HepG2 (cell line): ENCODE measurements at regions not wholly inside any gene's neighbourhood (a gene's known extent, or its start where the extent isn't known, plus 50 kb on each side); places are given as distances from the start of the nearest gene placed in this dataset.

ENCODE experiments used
- ATAC-seq: fragments of 200-7000 bp; cut with Tn5 transposase; 3 replicates; pipeline ENCODE4 v1.9.1; 2020; ENCODE audit warnings: mild to moderate bottlenecking, moderate library complexity
- BruUV-seq: library from RNA; stranded (reverse); fragments of 400-500 nt; replicated peaks from 2 replicates; lab custom pipeline; 2021; lab: Mats Ljungman, UMichigan
- CTCF ChIA-PET: fragments of 300-600 bp; formaldehyde crosslinking; extraction: SDS; loops from one replicate; lab custom pipeline; 2021; ENCODE audit warnings: low total read pairs, inconsistent platforms, low intra/inter-chr PET ratio; lab: Yijun Ruan, JAX
- POLR2A ChIA-PET: fragments of 350-600 bp; sonication (Branson Sonifier 250); formaldehyde crosslinking; loops from one replicate; lab custom pipeline; 2020; ENCODE audit warnings: antibody characterized with exemption, inconsistent platforms; lab: Yijun Ruan, JAX
- DNase-seq: peaks from one replicate; pipeline ENCODE4 v3.0.0-alpha.2; 2015; ENCODE audit warnings: low spot score
- FAIRE-seq: peaks from 3 replicates; lab custom pipeline; 2011; peaks lifted over from hg19 to GRCh38; lab: Jason Lieb, UNC
- H2AFZ ChIP-seq: one replicate; pipeline ENCODE4 v1.6.1; 2011; ENCODE audit warnings: low read length, inconsistent platforms
- H3K27ac ChIP-seq: fragments of 300-600 bp; 3 replicates; pipeline ENCODE4 v1.8.0; 2011; ENCODE audit warnings: mixed run types, mild to moderate bottlenecking, mixed read lengths, low read length, inconsistent platforms; ENCODE audit not compliant: insufficient read depth; ENCODE audit errors: extremely low read length
- H3K27me3 ChIP-seq, 2 experiments: fragments of 200-600 bp in 1 of 2; 2 replicates in 1 of 2; 3 replicates in 1 of 2; pipeline versions ENCODE4 v1.6.0 to v1.8.0; 2011; ENCODE audit warnings: low read length in 2 of 2, mild to moderate bottlenecking in 2 of 2, moderate library complexity in 2 of 2, inconsistent platforms in 1 of 2; ENCODE audit not compliant: insufficient read depth in 2 of 2, control insufficient read depth in 1 of 2
- H3K36me3 ChIP-seq, 2 experiments: fragments of 200-600 bp in 1 of 2; replicated peaks in 1 of 2; 2 replicates in 1 of 2; 3 replicates in 1 of 2; pipeline versions ENCODE4 v1.5.1 to v1.8.0; 2011; ENCODE audit warnings: low read length in 2 of 2, inconsistent platforms in 1 of 2; ENCODE audit not compliant: insufficient read depth in 2 of 2, control insufficient read depth in 1 of 2
- H3K4me1 ChIP-seq: 2 replicates; pipeline ENCODE4 v1.5.1; 2012; ENCODE audit warnings: low read length, inconsistent platforms; ENCODE audit not compliant: insufficient read depth
- H3K4me2 ChIP-seq: 2 replicates; pipeline ENCODE4 v1.6.0; 2011; ENCODE audit warnings: low read depth, low read length, inconsistent platforms
- H3K4me3 ChIP-seq, 3 experiments: fragments of 200-600 bp in 1 of 3; sonication (generic), shearing (Covaris generic) in 1 of 3; replicated peaks in 1 of 3; 2 replicates each; pipeline ENCODE4 v1.5.1; 2011 to 2016; ENCODE audit warnings: low read length in 3 of 3, inconsistent platforms in 2 of 3, low read depth in 2 of 3, mild to moderate bottlenecking in 2 of 3, control low read depth in 1 of 3, mixed read lengths in 1 of 3; ENCODE audit not compliant: insufficient read depth in 1 of 3
- H3K79me2 ChIP-seq: one replicate; pipeline ENCODE4 v1.6.1; 2011; ENCODE audit warnings: low read length, inconsistent platforms; ENCODE audit not compliant: insufficient read depth
- H3K9ac ChIP-seq: 2 replicates; pipeline ENCODE4 v1.6.0; 2011; ENCODE audit warnings: mild to moderate bottlenecking, low read depth, low read length, inconsistent platforms; ENCODE audit not compliant: insufficient read depth
- H3K9me3 ChIP-seq: 2 replicates; pipeline ENCODE4 v1.5.1; 2012; ENCODE audit warnings: mild to moderate bottlenecking, low read length
- H4K20me1 ChIP-seq: 2 replicates; pipeline ENCODE4 v1.6.0; 2011; ENCODE audit warnings: inconsistent platforms, mild to moderate bottlenecking, low read length, moderate library complexity; ENCODE audit not compliant: insufficient read depth
- AGO2 ChIP-seq: fragments of 200-400 bp; formaldehyde crosslinking; optimal IDR thresholded peaks from 2 replicates; pipeline ENCODE3; 2017; ENCODE audit warnings: mild to moderate bottlenecking, low read depth, low read length, moderate library complexity
- CCAR2 ChIP-seq: fragments of 200-400 bp; formaldehyde crosslinking; optimal IDR thresholded peaks from 2 replicates; pipeline ENCODE3; 2018; ENCODE audit warnings: low read depth, mild to moderate bottlenecking, low read length, moderate library complexity
- E2F1 ChIP-seq: sonication (generic); formaldehyde crosslinking; IDR thresholded peaks from 2 replicates; pipeline ENCODE4 v1.5.0; 2020; ENCODE audit warnings: missing genetic modification reagents
- ELF4 ChIP-seq: sonication (generic); formaldehyde crosslinking; IDR thresholded peaks from 2 replicates; pipeline ENCODE4 v1.5.0; 2020; ENCODE audit warnings: missing genetic modification reagents, mild to moderate bottlenecking, moderate library complexity, borderline replicate concordance
- EZH2 ChIP-seq: conservative IDR thresholded peaks from 2 replicates; pipeline ENCODE4 v1.6.1; 2012; ENCODE audit warnings: mild to moderate bottlenecking, low read depth, low read length, moderate library complexity
- GRHL1 ChIP-seq: sonication (generic); formaldehyde crosslinking; conservative IDR thresholded peaks from 2 replicates; pipeline ENCODE4 v1.8.0; 2022; ENCODE audit warnings: missing genetic modification reagents
- WIZ ChIP-seq: sonication (generic); formaldehyde crosslinking; IDR thresholded peaks from 2 replicates; pipeline ENCODE4 v1.5.1; 2020; ENCODE audit warnings: mild to moderate bottlenecking, missing genetic modification reagents
- ZFP41 ChIP-seq: sonication (generic); formaldehyde crosslinking; IDR thresholded peaks from 2 replicates; pipeline ENCODE4 v1.4.0; 2020; ENCODE audit warnings: mild to moderate bottlenecking, missing genetic modification reagents, borderline replicate concordance
- ZNF124 ChIP-seq: sonication (generic); formaldehyde crosslinking; IDR thresholded peaks from 2 replicates; pipeline ENCODE4 v1.4.0; 2020; ENCODE audit warnings: missing genetic modification reagents
- ZNF570 ChIP-seq: sonication (generic); formaldehyde crosslinking; IDR thresholded peaks from 2 replicates; pipeline ENCODE4 v1.4.0; 2020; ENCODE audit warnings: mild to moderate bottlenecking, missing genetic modification reagents, borderline replicate concordance
- ZSCAN5A ChIP-seq: sonication (generic); formaldehyde crosslinking; IDR thresholded peaks from 2 replicates; pipeline ENCODE4 v1.8.0; 2022; ENCODE audit warnings: mild to moderate bottlenecking, missing genetic modification reagents, borderline replicate concordance
- WGBS: methylation state at CpG from one replicate; pipeline ENCODE4 v1.1.6; 2017; ENCODE audit warnings: low lambda C conversion rate; 5-methylcytosine and 5-hydroxymethylcytosine counted together
- in situ Hi-C: cut with HindIII; loops from 2 replicates; pipeline ENCODE4 v1.10.0; 2017; ENCODE audit warnings: low pct_unique_long_range_greater_than_20kb; ENCODE audit not compliant: extremely low pct_ligation_motif_present
- intact Hi-C: fragments of 100-400 bp; cut with micrococcal nuclease; formaldehyde crosslinking; loops from one replicate; pipeline ENCODE4 v1.10.0; 2022; ENCODE audit not compliant: unreplicated experiment
- TF ChIP-seq, protein P1 (sequence below): sonication (generic); formaldehyde crosslinking; IDR thresholded peaks from 2 replicates; pipeline ENCODE4 v1.4.0; 2020; ENCODE audit warnings: mild to moderate bottlenecking, missing genetic modification reagents

DNA sequence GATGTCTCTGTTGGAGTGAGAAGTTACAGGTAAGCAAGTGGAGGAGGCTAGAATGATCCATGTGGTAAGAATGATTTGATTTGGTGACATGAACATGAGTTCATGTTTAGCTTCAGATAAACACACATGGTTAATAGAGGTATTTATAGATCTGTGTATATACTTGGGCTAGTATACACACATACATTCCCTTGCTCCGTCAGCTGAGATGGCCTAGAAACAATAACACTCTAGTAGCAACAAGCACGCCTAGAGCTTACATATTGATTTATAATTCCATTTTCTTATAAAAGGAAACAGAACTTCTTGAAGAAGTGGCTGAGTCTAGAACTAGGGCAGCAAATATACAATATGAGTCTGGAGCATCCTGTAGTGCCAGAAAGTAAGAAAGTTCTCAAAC, 223.0 kb downstream of the RND3 start:
- H3K36me3 ChIP-seq, result no peaks in the 10 kb centered on the region
- H3K9ac ChIP-seq, result no peak overlapping the region
- DNase-seq, result no peak
- no peak for FAIRE-seq
- CTCF ChIA-PET, result no interaction called here
- H2AFZ ChIP-seq, result no peak overlapping the region
- no peaks in the 10 kb centered on the region for H3K4me1 ChIP-seq
- 63% methylated on average over 2 of the region's 2 CpGs for WGBS
- no peak overlapping the region for H3K27ac ChIP-seq
- H3K9me3 ChIP-seq, result peaks cover 65% of the 10 kb centered on the region
- ATAC-seq, result no peak
- intact Hi-C loops (no loop called here), in situ Hi-C loops (no loop called here)
- no TSS peak for BruUV-seq
- no peak overlapping the region for H3K4me3 ChIP-seq
- H3K27me3 ChIP-seq, result no peaks in the 10 kb centered on the region
- no peak overlapping the region for H3K4me2 ChIP-seq
- H3K79me2 ChIP-seq, result no peaks in the 10 kb centered on the region
- POLR2A ChIA-PET, result no interaction called here
- no peaks in the 10 kb centered on the region for H4K20me1 ChIP-seq
- TF ChIP-seq, protein P1, sequence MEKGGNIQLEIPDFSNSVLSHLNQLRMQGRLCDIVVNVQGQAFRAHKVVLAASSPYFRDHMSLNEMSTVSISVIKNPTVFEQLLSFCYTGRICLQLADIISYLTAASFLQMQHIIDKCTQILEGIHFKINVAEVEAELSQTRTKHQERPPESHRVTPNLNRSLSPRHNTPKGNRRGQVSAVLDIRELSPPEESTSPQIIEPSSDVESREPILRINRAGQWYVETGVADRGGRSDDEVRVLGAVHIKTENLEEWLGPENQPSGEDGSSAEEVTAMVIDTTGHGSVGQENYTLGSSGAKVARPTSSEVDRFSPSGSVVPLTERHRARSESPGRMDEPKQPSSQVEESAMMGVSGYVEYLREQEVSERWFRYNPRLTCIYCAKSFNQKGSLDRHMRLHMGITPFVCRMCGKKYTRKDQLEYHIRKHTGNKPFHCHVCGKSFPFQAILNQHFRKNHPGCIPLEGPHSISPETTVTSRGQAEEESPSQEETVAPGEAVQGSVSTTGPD (CRISPR knock-in tag), result no peak
- TF ChIP-seq CCAR2, result no peak
- TF ChIP-seq EZH2, result no peak
- TF ChIP-seq WIZ (CRISPR knock-in tag), result no peak
- no peak for TF ChIP-seq ZNF570 (CRISPR knock-in tag)
- TF ChIP-seq, all 625 proteins: peak for 0

- intact Hi-C loops (no loop called here), in situ Hi-C loops (no loop called here)
- H3K27ac ChIP-seq, result no peak overlapping the region
- H3K36me3 ChIP-seq, result no peaks in the 10 kb centered on the region
- H3K4me2 ChIP-seq, result no peak overlapping the region
- ATAC-seq, result no peak
- POLR2A ChIA-PET, result no interaction called here
- TF ChIP-seq AGO2, result no peak
- no peak for TF ChIP-seq ZNF124 (CRISPR knock-in tag)
- no peak for TF ChIP-seq ZSCAN5A
- TF ChIP-seq E2F1, result no peak
- no peak for TF ChIP-seq ZFP41
- no peak for TF ChIP-seq ELF4
- no peak for TF ChIP-seq GRHL1 (CRISPR knock-in tag)
- no peak overlapping the region for H3K4me3 ChIP-seq
- H4K20me1 ChIP-seq, result no peaks in the 10 kb centered on the region
- CTCF ChIA-PET, result no interaction called here
- no peak overlapping the region for H3K9ac ChIP-seq
- DNase-seq, result no peak
- no TSS peak for BruUV-seq
- no peak for FAIRE-seq
- no peaks in the 10 kb centered on the region for H3K79me2 ChIP-seq
- H2AFZ ChIP-seq, result no peak overlapping the region
- peaks cover 67% of the 10 kb centered on the region for H3K9me3 ChIP-seq
- H3K4me1 ChIP-seq, result no peaks in the 10 kb centered on the region
- 0% methylated on average over 2 of the region's 2 CpGs for WGBS
- H3K27me3 ChIP-seq, result no peaks in the 10 kb centered on the region
Observed at GRCh38 chr2:150261691-150262090, 225.8 kb downstream of the RND3 start.
